B cell (primary cell): ENCODE measurements at regions not wholly inside any gene's neighbourhood (a gene's known extent, or its start where the extent isn't known, plus 50 kb on each side); places are given as distances from the start of the nearest gene placed in this dataset.

ENCODE experiments used
- ATAC-seq: fragments of 200-7000 bp; cut with Tn5 transposase; one replicate; pipeline ENCODE4 v1.10.0; 2021; ENCODE audit warnings: low read depth, mild to moderate bottlenecking, moderate number of reproducible peaks, moderate library complexity
- CTCF ChIA-PET: fragments of 350-600 bp; sonication (Branson Sonifier 250); formaldehyde crosslinking; loops from one replicate; lab custom pipeline; 2021; ENCODE audit warnings: antibody characterized with exemption, inconsistent platforms; lab: Charles Lee
- POLR2A ChIA-PET: fragments of 350-600 bp; sonication (Branson Sonifier 250); formaldehyde crosslinking; loops from one replicate; lab custom pipeline; 2021; ENCODE audit warnings: antibody characterized with exemption; lab: Charles Lee
- DNase-seq: peaks from one replicate; pipeline ENCODE4 v3.0.0; 2013
- H2AFZ ChIP-seq: 2 replicates; pipeline ENCODE4 v1.6.1; 2012; ENCODE audit warnings: mild to moderate bottlenecking, low read depth, low read length; ENCODE audit not compliant: insufficient read depth, poor library complexity, severe bottlenecking
- H3K27ac ChIP-seq, 2 donors: 1 replicate in 1 of 2; 2 replicates in 1 of 2; pipeline ENCODE4 v1.5.1; 2012 to 2013; ENCODE audit warnings: low read length in 2 of 2, mild to moderate bottlenecking in 2 of 2, moderate library complexity in 1 of 2
- H3K27me3 ChIP-seq, 4 experiments: fragments of 200-600 bp in 1 of 4; sonication (generic) in 1 of 4; replicated peaks in 1 of 4; 1 replicate in 2 of 4; 2 replicates in 2 of 4; pipeline versions ENCODE4 v1.6.1 to v1.7.0; 2013 to 2016; ENCODE audit warnings: low read length in 3 of 4, mild to moderate bottlenecking in 2 of 4, mixed read lengths in 1 of 4, moderate library complexity in 1 of 4; ENCODE audit not compliant: insufficient read depth in 4 of 4, control insufficient read depth in 3 of 4; ENCODE audit errors: control extremely low read depth in 1 of 4
- H3K36me3 ChIP-seq, 2 experiments: replicated peaks in 1 of 2; 1 replicate in 1 of 2; 2 replicates in 1 of 2; pipeline versions ENCODE4 v1.6.1 to v1.7.1; 2013; ENCODE audit warnings: low read length in 1 of 2; ENCODE audit not compliant: insufficient read depth in 2 of 2, control insufficient read depth in 1 of 2; ENCODE audit errors: control extremely low read depth in 1 of 2, extremely low read depth in 1 of 2
- H3K4me1 ChIP-seq, 2 donors: fragments of 200-600 bp in 1 of 2; sonication (generic) in 1 of 2; 1 replicate in 1 of 2; 2 replicates in 1 of 2; pipeline versions ENCODE4 v1.5.1 to v1.6.1; 2013 to 2017; ENCODE audit warnings: low read length in 2 of 2; ENCODE audit not compliant: control insufficient read depth in 2 of 2, insufficient read depth in 2 of 2
- H3K4me2 ChIP-seq: replicated peaks from 2 replicates; pipeline ENCODE3; 2012; ENCODE audit warnings: mild to moderate bottlenecking, low read depth, low read length; ENCODE audit not compliant: poor library complexity, severe bottlenecking
- H3K4me3 ChIP-seq, 5 experiments: fragments of 200-600 bp in 1 of 5; sonication (generic) in 1 of 5; 1 replicate in 3 of 5; 2 replicates in 2 of 5; pipeline versions ENCODE4 v1.5.1 to v1.7.0; 2011 to 2016; ENCODE audit warnings: low read length in 4 of 5, mild to moderate bottlenecking in 4 of 5, low read depth in 2 of 5, control low read depth in 1 of 5, moderate library complexity in 1 of 5; ENCODE audit not compliant: insufficient read depth in 1 of 5; ENCODE audit errors: control extremely low read depth in 1 of 5, extremely low read depth in 1 of 5
- H3K79me2 ChIP-seq: fragments of 200-600 bp; sonication (generic); one replicate; pipeline ENCODE4 v1.6.0; 2016; ENCODE audit warnings: low read length; ENCODE audit not compliant: control insufficient read depth, insufficient read depth
- H3K9ac ChIP-seq: fragments of 200-600 bp; sonication (generic); 2 replicates; pipeline ENCODE4 v1.6.1; 2017; ENCODE audit warnings: mild to moderate bottlenecking, low read length, moderate library complexity
- H3K9me3 ChIP-seq, 3 donors: one replicate each; pipeline versions ENCODE4 v1.6.1 to v1.7.1; 2013; ENCODE audit warnings: low read length in 2 of 3; ENCODE audit not compliant: control insufficient read depth in 2 of 3, insufficient read depth in 1 of 3; ENCODE audit errors: control extremely low read depth in 1 of 3
- H4K20me1 ChIP-seq: 2 replicates; pipeline ENCODE4 v1.6.0; 2012; ENCODE audit warnings: mild to moderate bottlenecking, low read length; ENCODE audit not compliant: insufficient read depth, control insufficient read depth, poor library complexity, severe bottlenecking
- H3K27ac Mint-ChIP-seq: one replicate; pipeline ENCODE4 v1.8.0; 2021; ENCODE audit warnings: mixed read lengths
- H3K27me3 Mint-ChIP-seq: one replicate; pipeline ENCODE4 v1.8.0; 2021; ENCODE audit warnings: mixed read lengths
- H3K4me1 Mint-ChIP-seq: one replicate; pipeline ENCODE4 v1.8.0; 2021; ENCODE audit warnings: mixed read lengths
- H3K4me3 Mint-ChIP-seq: one replicate; pipeline ENCODE4 v1.8.0; 2021; ENCODE audit warnings: mixed read lengths
- H3K9me3 Mint-ChIP-seq: one replicate; pipeline ENCODE4 v1.8.0; 2022; ENCODE audit warnings: mixed read lengths; ENCODE audit not compliant: insufficient read depth
- EZH2 ChIP-seq: IDR thresholded peaks from 2 replicates; pipeline ENCODE4 v1.6.1; 2012; ENCODE audit warnings: borderline replicate concordance, low read depth, mild to moderate bottlenecking, moderate library complexity, low read length; ENCODE audit not compliant: insufficient read depth, poor library complexity, severe bottlenecking
- WGBS: methylation state at CpG from one replicate; pipeline ENCODE4 v1.1.5; 2013; ENCODE audit warnings: missing lambda C conversion rate; ENCODE audit not compliant: insufficient coverage; 5-methylcytosine and 5-hydroxymethylcytosine counted together
- intact Hi-C: fragments of 100-400 bp; cut with micrococcal nuclease; formaldehyde crosslinking; loops from one replicate; pipeline ENCODE4 v1.10.0; 2022
- TF ChIP-seq, protein P1 (sequence below): fragments of 200-600 bp; IDR thresholded peaks from one replicate; pipeline ENCODE4 v1.8.0; 2022; ENCODE audit warnings: antibody characterized with exemption, mild to moderate bottlenecking

DNA sequence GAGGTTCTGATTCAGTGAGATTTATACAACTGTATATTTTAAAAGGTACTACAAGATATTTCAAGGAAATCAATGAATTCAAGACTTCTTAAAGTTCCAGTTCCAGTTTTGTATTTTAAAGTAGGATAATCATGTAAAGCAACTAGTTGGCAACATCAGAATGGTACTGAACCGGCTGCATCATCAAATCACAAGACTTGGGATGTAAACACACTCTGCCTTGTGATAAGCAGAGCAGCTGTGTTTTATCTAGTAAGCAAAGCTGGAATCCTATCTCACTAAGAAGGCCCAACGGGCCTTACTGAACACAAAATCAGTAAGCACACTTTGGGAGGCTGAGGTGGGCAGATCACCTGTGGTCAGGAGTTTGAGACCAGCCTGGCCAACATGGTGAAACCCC is 327.2 kb upstream of the NREP start:
- CTCF ChIA-PET, result no interaction called here
- Mint-ChIP-seq H3K9me3 (peaks cover 5% of the 10 kb centered on the region), H3K4me3 (no peak overlapping the region), H3K27ac (no peak overlapping the region), H3K4me1 (no peaks in the 10 kb centered on the region), H3K27me3 (peaks cover 6% of the 10 kb centered on the region)
- Histone ChIP-seq H3K4me1 (no peaks in the 10 kb centered on the region), H4K20me1 (no peaks in the 10 kb centered on the region), H3K4me3 (no peak overlapping the region), H3K79me2 (no peaks in the 10 kb centered on the region), H3K27me3 (no peaks in the 10 kb centered on the region), H3K4me2 (no peak overlapping the region), H3K36me3 (no peaks in the 10 kb centered on the region), H3K9me3 (peaks cover 0 to 3% (median 0%) of the 10 kb centered on the region in 3 donors), H2AFZ (no peak overlapping the region), H3K27ac (no peak overlapping the region), H3K9ac (no peak overlapping the region)
- no peak for ATAC-seq
- TF ChIP-seq, protein P1, sequence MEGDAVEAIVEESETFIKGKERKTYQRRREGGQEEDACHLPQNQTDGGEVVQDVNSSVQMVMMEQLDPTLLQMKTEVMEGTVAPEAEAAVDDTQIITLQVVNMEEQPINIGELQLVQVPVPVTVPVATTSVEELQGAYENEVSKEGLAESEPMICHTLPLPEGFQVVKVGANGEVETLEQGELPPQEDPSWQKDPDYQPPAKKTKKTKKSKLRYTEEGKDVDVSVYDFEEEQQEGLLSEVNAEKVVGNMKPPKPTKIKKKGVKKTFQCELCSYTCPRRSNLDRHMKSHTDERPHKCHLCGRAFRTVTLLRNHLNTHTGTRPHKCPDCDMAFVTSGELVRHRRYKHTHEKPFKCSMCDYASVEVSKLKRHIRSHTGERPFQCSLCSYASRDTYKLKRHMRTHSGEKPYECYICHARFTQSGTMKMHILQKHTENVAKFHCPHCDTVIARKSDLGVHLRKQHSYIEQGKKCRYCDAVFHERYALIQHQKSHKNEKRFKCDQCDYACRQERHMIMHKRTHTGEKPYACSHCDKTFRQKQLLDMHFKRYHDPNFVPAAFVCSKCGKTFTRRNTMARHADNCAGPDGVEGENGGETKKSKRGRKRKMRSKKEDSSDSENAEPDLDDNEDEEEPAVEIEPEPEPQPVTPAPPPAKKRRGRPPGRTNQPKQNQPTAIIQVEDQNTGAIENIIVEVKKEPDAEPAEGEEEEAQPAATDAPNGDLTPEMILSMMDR, result no peak
- no peak for TF ChIP-seq EZH2
- intact Hi-C loops, result no loop called here
- no CpG with 5 or more reads among the region's 2 CpGs for WGBS
- POLR2A ChIA-PET, result no interaction called here
- DNase-seq, result no peak

DNA sequence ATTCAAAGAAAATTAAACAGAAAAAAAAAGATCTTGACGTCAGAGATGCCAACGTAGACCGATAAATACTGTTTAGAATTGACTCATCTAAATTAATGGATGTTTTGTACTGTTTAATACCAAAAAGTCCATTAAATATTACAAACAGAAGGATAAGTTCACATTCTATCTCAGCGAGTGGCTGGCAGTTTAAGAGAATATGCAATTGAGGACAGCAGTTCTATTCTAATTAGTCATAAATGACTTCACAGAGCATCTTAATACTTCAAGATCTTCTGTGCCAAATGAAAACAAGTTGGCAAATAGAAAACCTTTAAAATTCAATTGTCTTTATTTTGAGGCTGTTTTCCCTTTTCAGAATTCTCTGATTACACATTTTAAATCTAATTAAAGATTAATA is 326.6 kb upstream of the NREP start:
- ChIA-PET CTCF (no interaction called here), POLR2A (no interaction called here)
- no peak overlapping the region for H3K9ac ChIP-seq
- H3K4me2 ChIP-seq, result no peak overlapping the region
- H3K9me3 ChIP-seq, result peaks cover 0 to 3% (median 0%) of the 10 kb centered on the region in 3 donors
- H3K27me3 ChIP-seq, result no peaks in the 10 kb centered on the region
- H3K4me1 Mint-ChIP-seq, result no peaks in the 10 kb centered on the region
- H3K27ac Mint-ChIP-seq, result no peak overlapping the region
- peaks cover 5% of the 10 kb centered on the region for H3K9me3 Mint-ChIP-seq
- DNase-seq (no peak), ATAC-seq (no peak)
- H2AFZ ChIP-seq, result no peak overlapping the region
- intact Hi-C loops, result no loop called here
- WGBS, result no CpG with 5 or more reads among the region's 4 CpGs
- H3K4me3 ChIP-seq, result no peak overlapping the region
- TF ChIP-seq, protein P1, result no peak
- no peak for TF ChIP-seq EZH2
- peaks cover 6% of the 10 kb centered on the region for H3K27me3 Mint-ChIP-seq
- no peaks in the 10 kb centered on the region for H3K79me2 ChIP-seq
- no peaks in the 10 kb centered on the region for H4K20me1 ChIP-seq
- no peak overlapping the region for H3K27ac ChIP-seq
- H3K36me3 ChIP-seq, result no peaks in the 10 kb centered on the region
- no peaks in the 10 kb centered on the region for H3K4me1 ChIP-seq
- no peak overlapping the region for H3K4me3 Mint-ChIP-seq
